ENCODE measurements at regions not wholly inside any gene's neighbourhood (a gene's known extent, or its start where the extent isn't known, plus 50 kb on each side); places are given as distances from the start of the nearest gene placed in this dataset.

GRCh38 chr12:31201382-31201781, 124.6 kb downstream of the SINHCAF start:
- no peak overlapping the region for H3K27ac Mint-ChIP-seq (ENCODE audit: unreplicated experiment)
- no peaks in the 10 kb centered on the region for H3K9me3 Mint-ChIP-seq (ENCODE audit: unreplicated experiment)
- no peaks in the 10 kb centered on the region for H3K36me3 Mint-ChIP-seq (ENCODE audit: unreplicated experiment)
- no peak overlapping the region for H3K4me3 Mint-ChIP-seq (ENCODE audit: unreplicated experiment)
- no peak for DNase-seq
- H3K27me3 Mint-ChIP-seq (ENCODE audit: unreplicated experiment): no peaks in the 10 kb centered on the region
- H3K4me1 Mint-ChIP-seq (ENCODE audit: low read depth, unreplicated experiment): peaks cover 5% of the 10 kb centered on the region
- TF ChIP-seq CTCF (IDR thresholded peaks at IDR 0.05; ENCODE audit: partially characterized antibody, unreplicated experiment): no peak

GRCh38 chr12:31203261-31203660, 122.7 kb downstream of the SINHCAF start:
- Mint-ChIP-seq H3K4me1 (ENCODE audit: low read depth, unreplicated experiment) (peaks cover 5% of the 10 kb centered on the region), H3K9me3 (ENCODE audit: unreplicated experiment) (no peaks in the 10 kb centered on the region), H3K27me3 (ENCODE audit: unreplicated experiment) (no peaks in the 10 kb centered on the region), H3K4me3 (ENCODE audit: unreplicated experiment) (no peak overlapping the region), H3K36me3 (ENCODE audit: unreplicated experiment) (no peaks in the 10 kb centered on the region), H3K27ac (ENCODE audit: unreplicated experiment) (no peak overlapping the region)
- no peak for DNase-seq
- no peak for TF ChIP-seq CTCF (IDR thresholded peaks at IDR 0.05; ENCODE audit: partially characterized antibody, unreplicated experiment)

GRCh38 chr12:31205054-31205453, 120.9 kb downstream of the SINHCAF start:
- Mint-ChIP-seq H3K4me1 (ENCODE audit: low read depth, unreplicated experiment) (peaks cover 5% of the 10 kb centered on the region), H3K27ac (ENCODE audit: unreplicated experiment) (no peak overlapping the region), H3K36me3 (ENCODE audit: unreplicated experiment) (no peaks in the 10 kb centered on the region), H3K4me3 (ENCODE audit: unreplicated experiment) (no peak overlapping the region), H3K9me3 (ENCODE audit: unreplicated experiment) (no peaks in the 10 kb centered on the region), H3K27me3 (ENCODE audit: unreplicated experiment) (no peaks in the 10 kb centered on the region)
- no peak for TF ChIP-seq CTCF (IDR thresholded peaks at IDR 0.05; ENCODE audit: partially characterized antibody, unreplicated experiment)
- DNase-seq: no peak

GRCh38 chr12:31206038-31206670, 119.8 kb downstream of the SINHCAF start:
- Mint-ChIP-seq H3K36me3 (ENCODE audit: unreplicated experiment) (no peaks in the 10 kb centered on the region), H3K27me3 (ENCODE audit: unreplicated experiment) (no peaks in the 10 kb centered on the region)
- no peak for DNase-seq

More at GRCh38 chr12:31206038-31206670, 119.8 kb downstream of the SINHCAF start:
- Mint-ChIP-seq H3K4me1 (ENCODE audit: low read depth, unreplicated experiment) (peaks cover 5% of the 10 kb centered on the region), H3K9me3 (ENCODE audit: unreplicated experiment) (no peaks in the 10 kb centered on the region), H3K4me3 (ENCODE audit: unreplicated experiment) (no peak overlapping the region), H3K27ac (ENCODE audit: unreplicated experiment) (no peak overlapping the region)
- TF ChIP-seq CTCF (IDR thresholded peaks at IDR 0.05; ENCODE audit: partially characterized antibody, unreplicated experiment): no peak

Data from glutamatergic neuron (in vitro differentiated cells).